ENCODE measurements at regions not wholly inside any gene's neighbourhood (a gene's known extent, or its start where the extent isn't known, plus 50 kb on each side); places are given as distances from the start of the nearest gene placed in this dataset.

DNA sequence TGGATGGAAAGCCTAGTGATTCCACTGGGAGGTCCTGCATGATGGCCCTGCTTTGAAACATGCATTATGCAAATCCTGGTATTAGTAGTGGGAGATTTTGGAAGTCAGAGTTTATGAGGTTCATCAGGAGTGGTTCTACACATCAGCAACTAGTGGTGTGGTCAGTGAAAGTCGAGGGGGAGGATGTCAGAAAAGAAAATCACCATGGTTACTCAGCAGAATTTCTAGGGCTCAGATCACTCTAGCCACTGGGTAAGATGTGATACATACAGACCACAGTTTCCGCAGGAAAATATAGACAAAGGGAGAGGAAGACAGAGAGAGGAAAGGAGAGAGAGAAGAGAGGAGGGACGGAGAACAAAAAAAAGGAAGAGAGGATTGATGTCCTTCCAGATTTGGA lies 2100.7 kb upstream of the PIK3C3 start:
- no peak for DNase-seq (ENCODE audit: low read depth in 2 of 2)
- no peak overlapping the region for H3K4me3 ChIP-seq (replicated peaks in 1 of 2; ENCODE audit: low read depth in 2 of 2, low read length in 2 of 2)
- TF ChIP-seq, protein P1, sequence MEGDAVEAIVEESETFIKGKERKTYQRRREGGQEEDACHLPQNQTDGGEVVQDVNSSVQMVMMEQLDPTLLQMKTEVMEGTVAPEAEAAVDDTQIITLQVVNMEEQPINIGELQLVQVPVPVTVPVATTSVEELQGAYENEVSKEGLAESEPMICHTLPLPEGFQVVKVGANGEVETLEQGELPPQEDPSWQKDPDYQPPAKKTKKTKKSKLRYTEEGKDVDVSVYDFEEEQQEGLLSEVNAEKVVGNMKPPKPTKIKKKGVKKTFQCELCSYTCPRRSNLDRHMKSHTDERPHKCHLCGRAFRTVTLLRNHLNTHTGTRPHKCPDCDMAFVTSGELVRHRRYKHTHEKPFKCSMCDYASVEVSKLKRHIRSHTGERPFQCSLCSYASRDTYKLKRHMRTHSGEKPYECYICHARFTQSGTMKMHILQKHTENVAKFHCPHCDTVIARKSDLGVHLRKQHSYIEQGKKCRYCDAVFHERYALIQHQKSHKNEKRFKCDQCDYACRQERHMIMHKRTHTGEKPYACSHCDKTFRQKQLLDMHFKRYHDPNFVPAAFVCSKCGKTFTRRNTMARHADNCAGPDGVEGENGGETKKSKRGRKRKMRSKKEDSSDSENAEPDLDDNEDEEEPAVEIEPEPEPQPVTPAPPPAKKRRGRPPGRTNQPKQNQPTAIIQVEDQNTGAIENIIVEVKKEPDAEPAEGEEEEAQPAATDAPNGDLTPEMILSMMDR (IDR thresholded peaks at IDR 0.05; ENCODE audit: low read depth, low read length) = no peak

DNA sequence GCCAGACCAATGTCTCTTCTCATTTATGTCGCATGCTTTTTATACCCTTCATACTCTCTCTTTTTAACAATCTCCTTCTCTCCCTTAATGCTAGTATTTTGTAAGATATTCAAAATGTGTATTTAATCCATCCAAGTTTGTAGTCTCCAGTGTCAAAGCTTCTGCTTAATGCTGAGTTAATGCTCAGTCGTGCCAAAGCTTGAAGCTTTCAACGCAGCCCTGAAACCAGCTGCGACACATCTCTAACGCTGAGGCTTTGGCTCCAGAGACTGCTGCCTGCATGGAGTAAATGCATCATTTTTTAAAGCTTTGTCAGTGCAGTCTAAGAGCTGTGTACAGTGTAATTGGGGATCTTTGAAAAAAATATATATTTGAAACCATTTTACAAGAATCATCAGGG lies 2108.8 kb upstream of the PIK3C3 start:
- TF ChIP-seq, protein P1 (IDR thresholded peaks at IDR 0.05; ENCODE audit: low read depth, low read length) = no peak
- H3K4me3 ChIP-seq (replicated peaks in 1 of 2; ENCODE audit: low read depth in 2 of 2, low read length in 2 of 2) = no peak overlapping the region
- DNase-seq (ENCODE audit: low read depth in 2 of 2) = peak; percentile 46 to 83

DNA sequence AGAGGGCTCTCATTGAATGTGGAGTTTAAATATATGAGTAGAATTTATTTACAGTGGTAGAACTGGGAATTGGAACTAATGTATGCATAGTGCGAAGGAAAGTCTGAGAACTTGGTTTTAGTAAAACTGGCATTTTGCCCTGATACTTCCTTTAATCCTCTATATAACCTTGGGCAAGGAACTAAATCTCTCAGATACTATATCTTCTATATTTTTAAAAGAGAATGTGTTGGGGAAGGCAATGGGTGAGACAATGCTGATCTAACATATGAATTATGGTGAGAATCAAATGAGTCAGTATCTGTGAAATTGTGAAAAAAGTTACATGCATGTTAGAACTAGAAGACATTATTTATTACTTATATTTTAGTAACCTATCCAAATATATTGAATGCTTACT lies 2109.4 kb upstream of the PIK3C3 start:
- TF ChIP-seq, protein P1 (IDR thresholded peaks at IDR 0.05; ENCODE audit: low read depth, low read length) = no peak
- DNase-seq (ENCODE audit: low read depth in 2 of 2) = no peak
- no peak overlapping the region for H3K4me3 ChIP-seq (replicated peaks in 1 of 2; ENCODE audit: low read depth in 2 of 2, low read length in 2 of 2)

DNA sequence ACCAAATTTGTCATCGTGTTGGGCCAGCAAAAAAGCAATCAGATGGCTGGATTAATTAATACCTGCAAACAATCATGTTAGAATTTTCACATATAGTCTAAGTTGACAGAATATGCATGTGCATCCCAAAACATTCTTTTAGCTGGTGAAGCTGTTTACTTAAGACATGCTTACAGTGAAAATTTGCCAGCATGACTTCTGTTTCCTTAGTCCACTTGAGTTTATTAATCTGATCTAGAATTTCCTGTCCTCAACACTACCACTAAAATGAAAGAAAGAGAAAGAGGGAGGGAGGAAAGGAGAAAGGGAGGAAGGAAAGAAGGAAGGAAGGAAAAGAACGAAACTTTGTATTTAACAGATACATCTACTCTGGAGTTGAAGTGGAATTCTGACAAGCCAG lies 2109.9 kb upstream of the PIK3C3 start:
- DNase-seq (ENCODE audit: low read depth in 2 of 2) = peak in 1 of 2 donors; percentile 25
- TF ChIP-seq, protein P1 (IDR thresholded peaks at IDR 0.05; ENCODE audit: low read depth, low read length) = no peak
- H3K4me3 ChIP-seq (replicated peaks in 1 of 2; ENCODE audit: low read depth in 2 of 2, low read length in 2 of 2) = no peak overlapping the region

DNA sequence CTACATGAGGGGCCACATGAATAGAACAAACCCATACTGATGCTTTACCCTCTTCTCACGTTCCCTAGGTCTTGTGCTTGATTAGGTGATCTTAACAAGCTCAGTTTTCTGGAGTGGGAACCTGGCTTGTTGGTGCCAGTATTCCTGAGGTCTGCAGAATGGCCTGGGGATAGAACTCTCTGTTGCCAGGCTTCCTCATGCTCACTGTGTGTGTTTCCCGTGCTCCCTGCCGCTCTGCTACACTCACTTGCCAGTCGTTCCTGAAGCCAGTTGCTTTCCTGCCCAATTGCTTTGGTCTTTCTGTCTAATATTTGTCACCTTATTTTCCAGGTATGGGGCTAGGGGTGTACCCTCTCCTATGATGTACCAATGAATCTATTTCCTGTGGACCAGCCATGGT lies 2111.5 kb upstream of the PIK3C3 start:
- TF ChIP-seq, protein P1 (IDR thresholded peaks at IDR 0.05; ENCODE audit: low read depth, low read length) = no peak
- DNase-seq (ENCODE audit: low read depth in 2 of 2) = no peak

DNA sequence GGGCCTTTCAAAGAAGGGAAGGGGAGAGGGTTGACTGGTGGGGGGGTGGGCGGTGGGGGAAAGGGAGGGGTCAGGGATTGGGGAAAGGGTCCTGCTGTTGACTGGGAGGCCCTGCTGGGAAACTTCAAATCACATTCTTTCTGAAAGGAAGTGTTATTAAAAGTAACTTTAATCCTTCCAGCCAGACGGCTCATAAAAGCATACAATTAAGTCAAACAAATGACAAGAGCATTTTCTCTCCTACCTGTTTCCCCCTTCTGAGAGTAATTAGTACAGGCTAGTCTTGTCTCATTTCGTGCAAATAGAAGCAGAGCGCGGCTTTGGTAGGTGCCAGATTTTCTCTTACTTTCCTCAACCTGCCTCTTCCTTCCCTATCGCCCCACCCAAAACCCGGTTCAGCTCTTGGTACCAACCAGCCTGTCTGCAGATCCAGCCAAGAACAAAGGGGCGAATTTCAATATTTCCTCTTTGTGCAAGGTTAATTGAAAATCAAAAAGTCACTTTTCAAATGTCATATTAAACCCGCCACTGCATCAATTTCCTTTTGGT lies 2112.6 kb upstream of the PIK3C3 start:
- TF ChIP-seq, protein P1 (IDR thresholded peaks at IDR 0.05; ENCODE audit: low read depth, low read length) = no peak
- no peak for DNase-seq (ENCODE audit: low read depth in 2 of 2)
- H3K4me3 ChIP-seq (replicated peaks in 1 of 2; ENCODE audit: low read depth in 2 of 2, low read length in 2 of 2) = no peak overlapping the region

More for the DNA sequence above, 2111.5 kb upstream of the PIK3C3 start:
- no peak overlapping the region for H3K4me3 ChIP-seq (replicated peaks in 1 of 2; ENCODE audit: low read depth in 2 of 2, low read length in 2 of 2)
